WI38 (cell line): ENCODE measurements at regions not wholly inside any gene's neighbourhood (a gene's known extent, or its start where the extent isn't known, plus 50 kb on each side); places are given as distances from the start of the nearest gene placed in this dataset.
"Not testable (repeated sequence)": the region's sequence is repeated elsewhere in the genome, so short reads cannot be mapped to it uniquely, and the experiment has no call there.

ENCODE experiments used
- H3K4me3 ChIP-seq: 2 replicates; pipeline ENCODE4 v1.5.1; 2011; ENCODE audit warnings: low read depth, mild to moderate bottlenecking, control low read depth, low read length
- CTCF ChIP-seq: IDR thresholded peaks from 2 replicates; pipeline ENCODE4 v1.5.1; 2012; ENCODE audit warnings: low read depth, mild to moderate bottlenecking, control low read depth, low read length

GRCh38 chr17:13659051-13659450 lies 57.3 kb upstream of the HS3ST3A1 start:
- H3K4me3 ChIP-seq = not testable (repeated sequence)

- no peak for TF ChIP-seq CTCF
Measured at GRCh38 chr17:13665872-13666635, 64.3 kb upstream of the HS3ST3A1 start.

GRCh38 chr17:13671341-13671740 lies 69.6 kb upstream of the HS3ST3A1 start:
- no peak for TF ChIP-seq CTCF
- no peak overlapping the region for H3K4me3 ChIP-seq

More at GRCh38 chr17:13665872-13666635, 64.3 kb upstream of the HS3ST3A1 start:
- no peak overlapping the region for H3K4me3 ChIP-seq

- H3K4me3 ChIP-seq = no peak overlapping the region
- no peak for TF ChIP-seq CTCF
Measured at GRCh38 chr17:13671771-13672170, 70.0 kb upstream of the HS3ST3A1 start.

DNA sequence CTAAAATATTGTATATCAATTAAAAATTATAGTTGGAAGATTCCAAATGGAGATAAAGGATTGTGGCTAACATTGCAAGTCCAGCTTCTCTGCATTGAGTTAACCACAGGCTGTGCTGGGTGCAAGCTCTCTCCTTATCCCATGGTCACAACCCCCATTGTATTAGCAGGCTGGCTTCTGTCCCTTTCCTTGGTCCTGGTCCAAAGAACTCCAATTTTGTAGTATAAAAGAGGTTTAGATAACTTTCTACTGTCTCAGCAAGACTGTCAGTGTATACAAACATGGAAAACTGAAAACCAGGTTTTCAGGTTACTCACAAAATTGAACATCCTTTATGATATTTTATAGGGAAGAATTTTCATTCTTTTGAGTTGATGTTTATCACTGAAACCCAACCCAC lies 76.6 kb upstream of the HS3ST3A1 start:
- TF ChIP-seq CTCF = no peak
- no peak overlapping the region for H3K4me3 ChIP-seq

- TF ChIP-seq CTCF = no peak
- H3K4me3 ChIP-seq = no peak overlapping the region
Measured at GRCh38 chr17:13678841-13679240, 77.1 kb upstream of the HS3ST3A1 start.

DNA sequence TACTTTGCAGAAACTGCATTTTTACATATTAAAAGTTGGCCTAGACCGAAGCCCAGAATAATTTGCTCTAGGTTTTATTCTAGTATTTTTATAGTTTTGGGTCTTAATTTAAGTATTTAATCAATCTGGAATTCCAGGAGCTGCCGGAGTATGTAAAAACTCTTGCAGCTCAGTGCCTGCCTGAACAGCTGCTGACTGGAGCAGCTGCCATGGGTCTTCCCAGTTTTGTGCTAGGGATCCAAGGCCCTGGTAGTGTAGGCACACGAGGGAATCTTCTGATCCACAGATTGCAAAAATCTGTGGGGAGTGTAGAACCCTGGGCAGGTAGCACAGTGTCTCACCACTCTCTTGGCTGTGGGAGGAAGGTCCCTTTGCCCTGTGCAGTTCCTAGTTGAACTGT lies 87.0 kb upstream of the HS3ST3A1 start:
- H3K4me3 ChIP-seq = no peak overlapping the region
- TF ChIP-seq CTCF = no peak

DNA sequence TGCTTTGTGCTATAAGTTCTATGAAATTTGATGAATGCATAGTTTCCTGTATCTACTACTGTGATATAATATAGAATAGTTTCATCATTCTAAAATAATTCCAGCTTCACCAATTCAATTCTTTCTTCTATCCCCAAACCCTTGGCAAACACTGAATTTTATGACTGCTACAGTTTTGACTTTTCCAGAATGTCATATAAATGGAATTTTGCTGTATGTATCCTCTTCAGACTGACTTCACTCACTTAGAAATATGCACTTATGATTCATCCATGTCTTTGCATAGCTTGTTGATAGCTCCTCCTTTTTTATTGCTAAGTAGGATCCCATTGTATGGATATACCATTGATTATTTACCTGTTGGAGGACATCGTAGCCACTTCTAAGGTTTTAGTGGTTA lies 89.1 kb upstream of the HS3ST3A1 start:
- no peak for TF ChIP-seq CTCF

More for the DNA sequence above, 89.1 kb upstream of the HS3ST3A1 start:
- H3K4me3 ChIP-seq = no peak overlapping the region
